Karpas-422 (cell line): ENCODE measurements at regions not wholly inside any gene's neighbourhood (a gene's known extent, or its start where the extent isn't known, plus 50 kb on each side); places are given as distances from the start of the nearest gene placed in this dataset.
"Not testable (repeated sequence)": the region's sequence is repeated elsewhere in the genome, so short reads cannot be mapped to it uniquely, and the experiment has no call there.

Experiments
- DNase-seq: peaks from one replicate; pipeline ENCODE4 v3.0.0-alpha.2; 2015
- H2AFZ ChIP-seq: fragments of 200-600 bp; sonication (generic); 2 replicates; pipeline ENCODE4 v1.6.1; 2014; ENCODE audit warnings: antibody characterized with exemption, low read length, mixed read lengths
- H3K27ac ChIP-seq: fragments of 200-600 bp; sonication (generic); 2 replicates; pipeline ENCODE4 v1.5.1; 2014; ENCODE audit warnings: mild to moderate bottlenecking, low read length, moderate library complexity
- H3K27me3 ChIP-seq: fragments of 200-600 bp; sonication (generic); 2 replicates; pipeline ENCODE4 v1.6.1; 2014; ENCODE audit warnings: low read length, mixed read lengths
- H3K36me3 ChIP-seq: fragments of 200-600 bp; sonication (generic); 2 replicates; pipeline ENCODE4 v1.6.1; 2014; ENCODE audit warnings: low read length, mixed read lengths; ENCODE audit not compliant: insufficient read depth
- H3K4me1 ChIP-seq: fragments of 200-600 bp; sonication (generic); 2 replicates; pipeline ENCODE4 v1.6.1; 2014; ENCODE audit warnings: mild to moderate bottlenecking, low read length, mixed read lengths
- H3K4me2 ChIP-seq: fragments of 200-600 bp; sonication (generic); 2 replicates; pipeline ENCODE4 v1.6.1; 2014; ENCODE audit warnings: low read length, low read depth, mild to moderate bottlenecking; ENCODE audit not compliant: poor library complexity, severe bottlenecking
- H3K4me3 ChIP-seq: fragments of 200-600 bp; sonication (generic); 2 replicates; pipeline ENCODE4 v1.5.1; 2014; ENCODE audit warnings: mild to moderate bottlenecking, antibody characterized with exemption, low read length, mixed read lengths
- H3K79me2 ChIP-seq: fragments of 200-600 bp; sonication (generic); 2 replicates; pipeline ENCODE4 v1.6.1; 2014; ENCODE audit warnings: mild to moderate bottlenecking, low read length, mixed read lengths
- H3K9ac ChIP-seq: fragments of 200-600 bp; sonication (generic); 2 replicates; pipeline ENCODE4 v1.6.0; 2014; ENCODE audit warnings: low read length
- H3K9me2 ChIP-seq: fragments of 200-600 bp; sonication (generic), shearing (Covaris generic); replicated peaks from 2 replicates; pipeline ENCODE4 v1.6.0; 2014; ENCODE audit warnings: mild to moderate bottlenecking, low read length, moderate library complexity; ENCODE audit not compliant: insufficient read depth
- H3K9me3 ChIP-seq: fragments of 300-700, 200-600 bp; sonication (generic); 2 replicates; pipeline ENCODE4 v1.6.1; 2014; ENCODE audit warnings: low read length, mixed read lengths
- H4K20me1 ChIP-seq: fragments of 200-600 bp; sonication (generic); 2 replicates; pipeline ENCODE4 v1.6.1; 2014; ENCODE audit warnings: mild to moderate bottlenecking, antibody characterized with exemption, low read length, low read depth; ENCODE audit not compliant: insufficient read depth

DNA sequence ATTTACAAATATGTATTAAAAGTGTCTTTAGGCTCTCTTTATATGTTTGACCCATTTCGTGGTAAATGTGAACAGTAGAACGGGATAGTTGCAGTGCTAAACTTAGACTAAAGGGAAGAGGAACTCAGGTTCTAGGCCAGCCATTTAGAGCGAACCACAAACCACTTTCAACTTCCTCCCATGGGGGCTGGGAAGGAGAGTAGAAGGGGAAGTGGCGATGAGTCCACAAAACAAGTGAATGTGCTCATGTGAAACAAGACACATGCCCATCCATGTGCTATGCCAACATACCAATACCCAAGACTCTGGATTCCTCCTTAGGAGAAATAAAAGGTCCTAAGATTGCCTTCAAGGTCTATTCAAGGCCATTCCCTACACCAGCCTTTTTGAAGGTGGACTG is 940.4 kb upstream of the FOXG1 start:
- H3K9ac ChIP-seq, H3K4me3 ChIP-seq, H3K4me2 ChIP-seq, DNase-seq, H2AFZ ChIP-seq, H3K27me3 ChIP-seq, H3K79me2 ChIP-seq, H3K27ac ChIP-seq, H3K4me1 ChIP-seq, H3K9me2 ChIP-seq, H4K20me1 ChIP-seq, H3K36me3 ChIP-seq: not testable (repeated sequence)
- H3K9me3 ChIP-seq, result peaks cover 26% of the 10 kb centered on the region

DNA sequence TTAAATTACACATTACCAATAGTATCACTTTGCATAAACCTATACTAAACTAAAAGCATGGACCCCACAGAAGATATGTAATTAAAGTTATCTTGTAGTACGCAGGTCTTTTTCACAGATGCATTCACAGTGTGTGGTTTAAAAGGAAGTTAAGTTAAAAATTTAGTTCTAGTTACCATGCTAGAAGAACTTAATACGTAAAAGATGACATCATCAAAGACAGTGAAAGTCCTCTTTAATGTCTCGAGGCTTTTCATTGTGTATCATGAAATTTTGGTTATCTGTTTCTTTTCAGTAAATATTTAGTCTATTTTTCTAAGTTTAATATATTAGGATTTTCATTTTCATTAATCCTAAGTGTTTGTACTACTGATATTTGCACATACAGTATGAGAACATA is 934.6 kb upstream of the FOXG1 start:
- DNase-seq, H3K4me1 ChIP-seq, H3K27me3 ChIP-seq, H3K4me2 ChIP-seq, H3K27ac ChIP-seq, H3K9me2 ChIP-seq, H4K20me1 ChIP-seq, H2AFZ ChIP-seq, H3K4me3 ChIP-seq, H3K79me2 ChIP-seq, H3K9ac ChIP-seq, H3K36me3 ChIP-seq: not testable (repeated sequence)
- H3K9me3 ChIP-seq, result peaks cover 36% of the 10 kb centered on the region

- H3K36me3 ChIP-seq, H3K4me2 ChIP-seq, H3K4me1 ChIP-seq, H3K27ac ChIP-seq, H3K27me3 ChIP-seq, H3K9me2 ChIP-seq, H2AFZ ChIP-seq, DNase-seq, H3K79me2 ChIP-seq, H3K9ac ChIP-seq, H3K4me3 ChIP-seq, H4K20me1 ChIP-seq: not testable (repeated sequence)
- peaks cover 36% of the 10 kb centered on the region for H3K9me3 ChIP-seq
These were observed 933.6 kb upstream of the FOXG1 start for GRCh38 chr14:27833001-27833400.

DNA sequence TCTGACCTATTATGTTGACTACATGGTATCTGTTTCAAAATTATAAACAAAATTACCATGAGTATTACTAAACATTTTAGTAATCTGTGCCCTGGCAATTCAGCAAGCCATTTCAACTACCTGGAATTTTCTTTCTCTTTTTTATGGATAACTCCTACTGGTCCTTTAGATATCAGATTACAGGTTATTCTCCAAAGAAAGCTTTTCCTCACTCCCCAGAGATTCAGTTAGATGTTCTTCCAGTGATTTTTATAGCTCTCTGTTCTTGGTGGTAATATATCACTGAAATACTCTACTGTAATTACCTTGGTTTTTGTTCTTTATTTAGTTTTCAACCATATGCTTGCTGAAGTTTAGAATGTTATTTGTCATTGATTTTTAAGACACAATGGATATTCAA is 930.2 kb upstream of the FOXG1 start:
- Histone ChIP-seq H3K9ac (no peak overlapping the region), H3K27me3 (no peaks in the 10 kb centered on the region)
- no peak for DNase-seq

DNA sequence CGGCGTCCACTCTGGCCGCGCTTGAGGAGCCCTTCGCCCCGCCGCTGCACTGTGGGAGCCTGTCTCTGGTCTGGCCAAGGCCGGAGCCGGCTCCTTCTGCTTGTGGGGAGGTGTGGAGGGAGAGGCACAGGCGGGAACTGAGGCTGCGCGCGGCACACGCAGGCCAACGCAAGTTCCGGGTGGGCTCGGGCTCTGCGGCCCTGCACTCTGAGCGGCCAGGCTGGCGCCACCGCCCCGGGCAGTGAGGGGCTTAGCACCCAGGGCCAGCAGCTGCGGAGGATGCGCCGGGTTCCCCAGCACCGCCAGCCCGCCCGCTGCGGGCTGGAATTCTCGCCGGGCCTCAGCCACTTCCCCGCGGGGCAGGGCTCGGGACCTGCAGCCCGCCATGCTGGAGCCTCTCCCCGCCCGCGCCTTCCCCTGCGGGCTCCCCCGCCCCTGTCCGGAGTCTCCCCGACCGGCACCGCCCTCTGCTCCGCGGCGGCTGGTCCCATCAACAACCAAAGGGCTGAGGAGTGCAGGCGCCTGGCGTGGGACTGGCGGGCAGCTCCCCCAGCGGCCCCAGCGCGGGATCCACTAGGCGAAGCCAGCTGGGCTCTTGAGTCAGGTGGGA is 921.2 kb upstream of the FOXG1 start:
- Histone ChIP-seq H3K27me3 (no peaks in the 10 kb centered on the region), H3K4me1 (no peaks in the 10 kb centered on the region), H3K27ac (no peak overlapping the region), H4K20me1 (no peaks in the 10 kb centered on the region), H3K4me3 (no peak overlapping the region), H2AFZ (no peak overlapping the region), H3K9me2 (no peaks in the 10 kb centered on the region), H3K9ac (no peak overlapping the region), H3K9me3 (peaks cover 37% of the 10 kb centered on the region), H3K4me2 (no peak overlapping the region), H3K36me3 (no peaks in the 10 kb centered on the region), H3K79me2 (no peaks in the 10 kb centered on the region)
- DNase-seq, result no peak

More for the DNA sequence above, 930.2 kb upstream of the FOXG1 start:
- Histone ChIP-seq H3K79me2 (no peaks in the 10 kb centered on the region), H3K9me3 (peaks cover 32% of the 10 kb centered on the region), H3K4me3 (no peak overlapping the region), H3K27ac (no peak overlapping the region), H3K4me2 (no peak overlapping the region), H2AFZ (no peak overlapping the region), H4K20me1 (no peaks in the 10 kb centered on the region), H3K9me2 (no peaks in the 10 kb centered on the region), H3K36me3 (no peaks in the 10 kb centered on the region), H3K4me1 (no peaks in the 10 kb centered on the region)

DNA sequence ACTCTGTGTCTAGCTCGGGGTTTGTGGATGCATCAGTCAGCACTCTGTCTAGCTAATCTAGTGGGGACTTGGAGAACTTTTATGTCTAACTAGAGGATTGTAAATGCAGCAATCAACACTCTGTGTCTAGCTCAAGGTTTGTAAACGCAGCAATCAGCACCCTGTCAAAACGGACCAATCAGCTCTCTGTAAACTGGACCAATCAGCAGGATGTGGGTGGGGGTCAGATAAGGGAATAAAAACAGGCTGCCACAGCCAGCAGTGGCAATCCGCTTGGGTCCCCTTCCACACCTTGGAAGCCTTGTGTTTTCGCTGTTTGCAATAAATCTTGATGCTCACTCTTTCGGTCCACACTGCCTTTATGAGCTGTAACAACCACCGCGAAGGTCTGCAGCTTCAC is 920.7 kb upstream of the FOXG1 start:
- no peak for DNase-seq
- Histone ChIP-seq H3K4me2 (no peak overlapping the region), H3K4me3 (no peak overlapping the region), H3K36me3 (no peaks in the 10 kb centered on the region), H4K20me1 (no peaks in the 10 kb centered on the region), H3K9ac (no peak overlapping the region), H3K4me1 (no peaks in the 10 kb centered on the region), H3K9me3 (peaks cover 39% of the 10 kb centered on the region), H3K27ac (no peak overlapping the region), H2AFZ (no peak overlapping the region), H3K27me3 (no peaks in the 10 kb centered on the region), H3K79me2 (no peaks in the 10 kb centered on the region), H3K9me2 (no peaks in the 10 kb centered on the region)

DNA sequence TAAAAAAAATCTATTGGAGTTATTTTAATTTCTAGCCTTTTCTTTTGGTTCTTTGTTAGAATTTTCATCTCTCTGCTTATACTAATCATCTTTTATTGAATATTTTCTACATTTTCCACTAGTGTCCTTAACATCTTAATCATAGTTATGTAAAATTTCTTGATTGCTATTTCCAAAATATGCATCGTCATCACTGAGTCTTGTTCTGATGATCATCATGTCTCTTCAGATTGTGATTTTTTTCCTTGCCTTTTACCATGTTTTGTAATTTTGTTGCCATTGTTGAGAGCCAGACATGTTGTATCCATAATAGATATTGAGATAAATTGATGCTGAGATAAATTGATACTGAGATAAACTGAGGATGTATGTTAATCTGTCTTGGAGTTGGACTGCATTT is 919.1 kb upstream of the FOXG1 start:
- not testable (repeated sequence) for H3K79me2 ChIP-seq, H3K4me1 ChIP-seq, H3K9ac ChIP-seq, H4K20me1 ChIP-seq, H3K27ac ChIP-seq, DNase-seq, H3K4me3 ChIP-seq, H3K4me2 ChIP-seq, H3K36me3 ChIP-seq, H3K9me2 ChIP-seq, H2AFZ ChIP-seq, H3K27me3 ChIP-seq
- peaks cover 39% of the 10 kb centered on the region for H3K9me3 ChIP-seq

GRCh38 chr14:27849193-27849592 is 917.4 kb upstream of the FOXG1 start:
- not testable (repeated sequence) for H3K27ac ChIP-seq, H3K4me3 ChIP-seq, H4K20me1 ChIP-seq, H3K79me2 ChIP-seq, H3K4me2 ChIP-seq, H3K9me2 ChIP-seq, H2AFZ ChIP-seq, H3K36me3 ChIP-seq, H3K4me1 ChIP-seq, H3K27me3 ChIP-seq, H3K9ac ChIP-seq, DNase-seq
- peaks cover 37% of the 10 kb centered on the region for H3K9me3 ChIP-seq

GRCh38 chr14:27862684-27863083 is 903.9 kb upstream of the FOXG1 start:
- peaks cover 52% of the 10 kb centered on the region for H3K9me3 ChIP-seq
- no peaks in the 10 kb centered on the region for H3K79me2 ChIP-seq
- no peak overlapping the region for H3K4me3 ChIP-seq
- DNase-seq, result no peak
- H3K36me3 ChIP-seq, result no peaks in the 10 kb centered on the region
- H2AFZ ChIP-seq, result no peak overlapping the region
- H4K20me1 ChIP-seq, result no peaks in the 10 kb centered on the region
- H3K9ac ChIP-seq, result no peak overlapping the region
- no peaks in the 10 kb centered on the region for H3K27me3 ChIP-seq
- no peak overlapping the region for H3K27ac ChIP-seq
- H3K9me2 ChIP-seq, result no peaks in the 10 kb centered on the region
- H3K4me1 ChIP-seq, result no peaks in the 10 kb centered on the region
- H3K4me2 ChIP-seq, result no peak overlapping the region
